Upper lobe of left lung (tissue), 6 donors: ENCODE measurements at regions not wholly inside any gene's neighbourhood (a gene's known extent, or its start where the extent isn't known, plus 50 kb on each side); places are given as distances from the start of the nearest gene placed in this dataset.

ENCODE experiments used
- ATAC-seq, 2 donors: fragments of 200-7000 bp; cut with Tn5 transposase; one replicate each; pipeline ENCODE4 v1.9.1; 2022; ENCODE audit warnings: mild to moderate bottlenecking in 2 of 2, moderate library complexity in 2 of 2; ENCODE audit not compliant: low FRiP score in 2 of 2
- DNase-seq, 2 donors: peaks; one replicate each; pipeline ENCODE4 v3.0.0-alpha.2; 2019 to 2020
- H3K27ac ChIP-seq, 4 donors: fragments of 200-600 bp; sonication (generic); one replicate each; pipeline ENCODE4 v1.5.1; 2016 to 2019
- H3K27me3 ChIP-seq, 4 donors: fragments of 200-600 bp; sonication (generic); one replicate each; pipeline ENCODE4 v1.5.1; 2017 to 2019
- H3K36me3 ChIP-seq, 4 donors: fragments of 200-600 bp; sonication (generic); one replicate each; pipeline ENCODE4 v1.5.1; 2016 to 2019
- H3K4me1 ChIP-seq, 4 donors: fragments of 200-600 bp; sonication (generic); one replicate each; pipeline ENCODE4 v1.5.1; 2018 to 2019
- H3K4me3 ChIP-seq, 4 donors: fragments of 200-600 bp; sonication (generic); one replicate each; pipeline ENCODE4 v1.5.1; 2017 to 2019; ENCODE audit warnings: mild to moderate bottlenecking in 2 of 4, moderate library complexity in 1 of 4
- H3K9me3 ChIP-seq, 4 donors: fragments of 200-600 bp; sonication (generic); one replicate each; pipeline ENCODE4 v1.5.1; 2018 to 2019
- EP300 ChIP-seq, 4 donors: sonication (generic); formaldehyde crosslinking; IDR thresholded peaks; one replicate each; pipeline ENCODE4 v1.5.1; 2017; ENCODE audit warnings: antibody characterized with exemption in 4 of 4, control low read depth in 2 of 4
- POLR2A ChIP-seq, 4 donors: fragments of 450-650 bp; IDR thresholded peaks; one replicate each; pipeline ENCODE4 v1.5.1; 2016 to 2017; ENCODE audit warnings: antibody characterized with exemption in 4 of 4, mild to moderate bottlenecking in 2 of 4
- POLR2AphosphoS5 ChIP-seq, 2 donors: sonication (generic); formaldehyde crosslinking; IDR thresholded peaks; one replicate each; pipeline ENCODE4 v1.5.1; 2017; ENCODE audit warnings: antibody characterized with exemption in 2 of 2
- WGBS, 2 donors: methylation state at CpG; one replicate each; pipeline ENCODE4 v1.1.5; 2017 to 2018; 5-methylcytosine and 5-hydroxymethylcytosine counted together
- TF ChIP-seq, protein P1 (sequence below), 6 experiments: fragments of 450-650 bp in 4 of 6; fragments of 200-600 bp in 2 of 6; sonication (generic) in 2 of 6; IDR thresholded peaks; one replicate each; pipeline ENCODE4 v1.5.1; 2016 to 2019; ENCODE audit warnings: antibody characterized with exemption in 6 of 6
- donor health status: DM: no; HTN: no; CAD: no; lungs with moderate emphysema.
- donor health status: DM: no; HTN: yes; CAD: no; lungs with severe emphysema.

DNA sequence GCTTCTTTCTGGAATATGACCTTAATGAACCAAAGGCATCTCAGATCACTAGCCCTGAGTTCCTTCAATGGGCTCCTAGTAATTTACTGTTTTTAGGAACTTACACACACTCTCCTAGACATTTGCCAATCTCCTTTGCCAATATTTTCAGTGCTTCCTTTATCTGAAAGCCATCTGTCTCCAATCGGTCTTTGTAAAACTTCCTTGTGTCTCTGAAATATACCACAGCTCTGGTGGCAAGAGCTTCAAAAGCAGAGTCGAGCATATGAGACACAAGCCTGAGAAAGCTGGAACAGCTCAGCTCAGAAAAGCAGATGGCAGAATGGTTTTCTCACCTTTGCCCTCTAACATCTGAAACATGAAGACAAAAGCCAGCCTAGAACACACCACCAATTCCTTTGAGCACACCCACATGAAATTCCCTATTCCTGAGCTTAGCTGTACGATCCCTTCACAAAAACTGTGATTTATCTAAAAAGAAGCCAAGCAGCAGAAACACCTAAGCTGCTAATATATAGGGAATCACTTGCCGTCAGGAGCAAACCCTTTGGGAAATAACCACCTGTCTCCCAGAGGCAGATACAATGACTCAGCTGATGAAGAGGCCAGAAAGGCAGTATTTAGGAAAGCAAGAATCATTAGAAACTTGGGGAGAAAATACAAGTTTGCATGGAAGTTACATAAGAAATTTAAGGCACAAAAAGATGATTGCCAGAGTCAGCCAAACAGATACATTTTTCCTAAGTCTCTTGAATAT, 70.2 kb upstream of the ANK3 start:
- WGBS, 2 donors, result 55 to 64% methylated on average over 4 of the region's 4 CpGs
- no peaks in the 10 kb centered on the region for H3K9me3 ChIP-seq
- DNase-seq (no peak), ATAC-seq (no peak)
- no peaks in the 10 kb centered on the region for H3K36me3 ChIP-seq
- H3K4me1 ChIP-seq, result no peaks in the 10 kb centered on the region
- H3K27me3 ChIP-seq, result no peaks in the 10 kb centered on the region
- no peak for TF ChIP-seq EP300 (IDR thresholded peaks at IDR 0.05)
- no peak for TF ChIP-seq POLR2A (IDR thresholded peaks at IDR 0.05)
- no peak for TF ChIP-seq POLR2AphosphoS5 (IDR thresholded peaks at IDR 0.05)
- TF ChIP-seq, protein P1, sequence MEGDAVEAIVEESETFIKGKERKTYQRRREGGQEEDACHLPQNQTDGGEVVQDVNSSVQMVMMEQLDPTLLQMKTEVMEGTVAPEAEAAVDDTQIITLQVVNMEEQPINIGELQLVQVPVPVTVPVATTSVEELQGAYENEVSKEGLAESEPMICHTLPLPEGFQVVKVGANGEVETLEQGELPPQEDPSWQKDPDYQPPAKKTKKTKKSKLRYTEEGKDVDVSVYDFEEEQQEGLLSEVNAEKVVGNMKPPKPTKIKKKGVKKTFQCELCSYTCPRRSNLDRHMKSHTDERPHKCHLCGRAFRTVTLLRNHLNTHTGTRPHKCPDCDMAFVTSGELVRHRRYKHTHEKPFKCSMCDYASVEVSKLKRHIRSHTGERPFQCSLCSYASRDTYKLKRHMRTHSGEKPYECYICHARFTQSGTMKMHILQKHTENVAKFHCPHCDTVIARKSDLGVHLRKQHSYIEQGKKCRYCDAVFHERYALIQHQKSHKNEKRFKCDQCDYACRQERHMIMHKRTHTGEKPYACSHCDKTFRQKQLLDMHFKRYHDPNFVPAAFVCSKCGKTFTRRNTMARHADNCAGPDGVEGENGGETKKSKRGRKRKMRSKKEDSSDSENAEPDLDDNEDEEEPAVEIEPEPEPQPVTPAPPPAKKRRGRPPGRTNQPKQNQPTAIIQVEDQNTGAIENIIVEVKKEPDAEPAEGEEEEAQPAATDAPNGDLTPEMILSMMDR (IDR thresholded peaks at IDR 0.05), result no peak
- no peak overlapping the region for H3K27ac ChIP-seq
- H3K4me3 ChIP-seq, result no peak overlapping the region

DNA sequence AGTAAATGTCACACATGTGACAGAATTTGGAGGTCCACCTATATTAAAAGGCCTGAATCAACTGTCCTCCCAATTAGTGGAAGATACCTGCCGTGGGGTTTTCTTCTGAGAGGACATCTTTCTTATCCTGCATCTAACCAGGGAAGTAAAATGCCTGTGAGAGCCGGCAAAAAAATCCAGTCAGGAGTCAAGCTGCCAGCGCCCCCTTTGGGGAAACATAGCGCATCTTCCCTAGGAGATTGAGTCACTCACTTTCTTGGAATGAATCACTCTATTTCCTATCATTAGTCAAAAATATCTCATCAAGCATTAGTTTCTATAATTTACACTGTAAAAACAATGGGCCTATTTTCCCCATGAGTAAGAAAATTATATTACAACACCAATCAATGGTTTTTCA, 66.4 kb upstream of the ANK3 start:
- no peaks in the 10 kb centered on the region for H3K27me3 ChIP-seq
- no peaks in the 10 kb centered on the region for H3K9me3 ChIP-seq
- H3K36me3 ChIP-seq, result no peaks in the 10 kb centered on the region
- no peak overlapping the region for H3K4me3 ChIP-seq
- TF ChIP-seq POLR2AphosphoS5 (IDR thresholded peaks at IDR 0.05) (no peak), EP300 (IDR thresholded peaks at IDR 0.05) (no peak), POLR2A (IDR thresholded peaks at IDR 0.05) (no peak)
- TF ChIP-seq, protein P1 (IDR thresholded peaks at IDR 0.05), result no peak
- no peak for ATAC-seq
- 87 to 98% methylated on average over 4 of the region's 4 CpGs for WGBS, 2 donors
- no peak for DNase-seq
- peaks cover 0 to 5% (median 0%) of the 10 kb centered on the region in 4 donors for H3K4me1 ChIP-seq
- no peak overlapping the region for H3K27ac ChIP-seq

DNA sequence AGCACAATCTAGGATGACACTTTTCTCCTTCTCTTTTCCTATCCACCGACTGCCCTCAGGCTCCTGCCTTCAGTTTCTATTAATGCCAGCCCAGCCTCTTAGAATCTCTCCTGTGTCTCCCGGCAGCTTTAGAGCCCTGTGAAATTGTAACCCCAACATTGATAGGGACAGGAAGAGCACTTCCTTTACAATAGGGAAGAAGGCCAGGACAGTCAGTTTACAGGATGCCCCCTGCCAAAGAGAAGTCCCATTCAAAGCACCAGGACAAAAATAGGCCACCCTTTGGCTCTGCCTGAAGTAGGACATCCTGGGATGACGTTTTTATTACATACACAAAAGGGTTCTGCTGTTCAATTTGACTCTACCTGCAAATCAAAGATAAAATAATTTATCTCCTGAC, 64.7 kb upstream of the ANK3 start:
- Histone ChIP-seq H3K9me3 (no peaks in the 10 kb centered on the region), H3K4me3 (no peak overlapping the region), H3K36me3 (no peaks in the 10 kb centered on the region), H3K4me1 (peaks cover 0 to 5% (median 0%) of the 10 kb centered on the region in 4 donors), H3K27me3 (no peaks in the 10 kb centered on the region), H3K27ac (no peak overlapping the region)
- ATAC-seq (no peak), DNase-seq (no peak)
- TF ChIP-seq POLR2A (IDR thresholded peaks at IDR 0.05) (no peak), EP300 (IDR thresholded peaks at IDR 0.05) (no peak), POLR2AphosphoS5 (IDR thresholded peaks at IDR 0.05) (no peak)
- TF ChIP-seq, protein P1 (IDR thresholded peaks at IDR 0.05), result no peak
- 36 to 37% methylated on average over 3 of the region's 3 CpGs for whole genome bisulfite sequencing, 2 donors

DNA sequence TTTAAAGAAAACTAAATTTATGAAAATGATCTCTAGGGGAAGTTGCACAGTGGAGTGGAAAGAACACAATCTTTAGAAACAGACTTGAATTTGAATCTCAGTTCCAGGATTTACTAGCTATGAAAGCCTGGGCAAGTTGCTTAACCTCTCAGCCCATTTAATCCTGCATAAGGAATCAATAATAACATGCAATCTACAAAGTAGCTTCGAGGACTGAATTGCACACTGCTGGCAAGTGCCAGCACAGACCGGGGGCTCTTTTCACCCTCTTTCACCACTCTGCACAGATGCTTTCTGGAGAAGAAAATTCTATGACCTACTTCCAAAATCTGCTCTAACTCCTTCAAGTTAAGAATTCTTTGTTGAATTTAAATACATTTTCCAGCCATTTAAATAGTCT, 63.4 kb upstream of the ANK3 start:
- Histone ChIP-seq H3K4me3 (no peak overlapping the region), H3K27me3 (no peaks in the 10 kb centered on the region), H3K27ac (no peak overlapping the region), H3K9me3 (no peaks in the 10 kb centered on the region), H3K36me3 (no peaks in the 10 kb centered on the region), H3K4me1 (peaks cover 0 to 5% (median 0%) of the 10 kb centered on the region in 4 donors)
- TF ChIP-seq EP300 (IDR thresholded peaks at IDR 0.05), result no peak
- TF ChIP-seq, protein P1 (IDR thresholded peaks at IDR 0.05), result no peak
- TF ChIP-seq POLR2A (IDR thresholded peaks at IDR 0.05), result no peak
- no peak for TF ChIP-seq POLR2AphosphoS5 (IDR thresholded peaks at IDR 0.05)
- DNase-seq (no peak), ATAC-seq (no peak)
- 73 to 82% methylated on average over 2 of the region's 2 CpGs for WGBS, 2 donors

DNA sequence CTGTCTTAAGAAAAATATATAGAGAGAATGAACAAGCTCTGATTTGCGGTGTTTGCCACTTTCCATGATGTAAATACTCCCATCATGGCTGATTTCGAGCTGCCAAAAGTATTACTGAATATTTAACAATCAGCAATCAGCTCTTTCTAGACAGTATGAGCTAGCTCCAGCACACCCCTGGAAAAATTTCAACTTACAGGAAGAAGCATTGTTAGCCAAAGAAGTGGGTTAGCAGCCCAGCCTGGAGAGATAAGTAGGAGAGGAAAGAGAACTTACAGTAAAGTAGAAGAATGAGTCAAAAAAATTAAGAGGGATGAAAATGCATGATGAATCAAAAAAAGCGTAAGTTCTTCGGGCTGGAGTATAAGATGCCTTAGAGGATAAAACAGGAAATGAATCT, 60.6 kb upstream of the ANK3 start:
- Histone ChIP-seq H3K27ac (no peak overlapping the region), H3K36me3 (no peaks in the 10 kb centered on the region), H3K4me3 (no peak overlapping the region), H3K27me3 (no peaks in the 10 kb centered on the region), H3K4me1 (peaks cover 14 to 21% (median 19%) of the 10 kb centered on the region in 4 donors), H3K9me3 (no peaks in the 10 kb centered on the region)
- ATAC-seq, result no peak
- 89 to 99% methylated on average over 4 of the region's 4 CpGs for WGBS, 2 donors
- no peak for DNase-seq
- TF ChIP-seq EP300 (IDR thresholded peaks at IDR 0.05) (no peak), POLR2A (IDR thresholded peaks at IDR 0.05) (no peak), POLR2AphosphoS5 (IDR thresholded peaks at IDR 0.05) (no peak)
- TF ChIP-seq, protein P1 (IDR thresholded peaks at IDR 0.05), result no peak
